H9 (cell line): ENCODE measurements at regions not wholly inside any gene's neighbourhood (a gene's known extent, or its start where the extent isn't known, plus 50 kb on each side); places are given as distances from the start of the nearest gene placed in this dataset.

Source experiments
- DNase-seq: peaks from one replicate; pipeline ENCODE4 v3.0.0-alpha.2; 2017
- H2AFZ ChIP-seq: one replicate; pipeline ENCODE4 v1.6.1; 2013; ENCODE audit warnings: mild to moderate bottlenecking, low read length, control low read depth, moderate library complexity
- H2AK5ac ChIP-seq: 2 replicates; pipeline ENCODE4 v1.6.1; 2013; ENCODE audit warnings: low read length, control low read depth, mixed read lengths; ENCODE audit not compliant: insufficient read length
- H2BK120ac ChIP-seq: one replicate; pipeline ENCODE4 v1.6.1; 2013; ENCODE audit warnings: low read depth, mild to moderate bottlenecking, low read length, control low read depth, inconsistent platforms; ENCODE audit not compliant: poor library complexity, severe bottlenecking
- H2BK12ac ChIP-seq: 2 replicates; pipeline ENCODE4 v1.6.1; 2013; ENCODE audit warnings: low read length, control low read depth, mixed read lengths, low read depth; ENCODE audit not compliant: insufficient read length
- H2BK15ac ChIP-seq: 2 replicates; pipeline ENCODE4 v1.6.1; 2013; ENCODE audit warnings: low read depth, low read length, control low read depth
- H2BK20ac ChIP-seq: one replicate; pipeline ENCODE4 v1.6.1; 2013; ENCODE audit warnings: low read depth, mild to moderate bottlenecking, low read length, control low read depth, inconsistent platforms; ENCODE audit not compliant: poor library complexity, severe bottlenecking
- H2BK5ac ChIP-seq: 2 replicates; pipeline ENCODE4 v1.6.1; 2013; ENCODE audit warnings: low read length, control low read depth, mixed read lengths; ENCODE audit not compliant: insufficient read length
- H3K14ac ChIP-seq: 2 replicates; pipeline ENCODE4 v1.6.1; 2013; ENCODE audit warnings: low read length, control low read depth; ENCODE audit not compliant: insufficient read depth
- H3K18ac ChIP-seq: 2 replicates; pipeline ENCODE4 v1.6.1; 2013; ENCODE audit warnings: low read depth, mild to moderate bottlenecking, mixed read lengths, low read length, control low read depth; ENCODE audit not compliant: insufficient read length
- H3K23ac ChIP-seq: 2 replicates; pipeline ENCODE4 v1.6.1; 2013; ENCODE audit warnings: low read length, control low read depth, mixed read lengths, low read depth; ENCODE audit not compliant: insufficient read length
- H3K23me2 ChIP-seq: 2 replicates; pipeline ENCODE4 v1.6.1; 2013; ENCODE audit warnings: low read depth, mild to moderate bottlenecking, mixed read lengths, low read length, control low read depth; ENCODE audit not compliant: insufficient read length, poor library complexity, severe bottlenecking
- H3K27ac ChIP-seq: 2 replicates; pipeline ENCODE4 v1.5.1; 2013; ENCODE audit warnings: low read length, control low read depth, mixed read lengths, low read depth; ENCODE audit not compliant: insufficient read length
- H3K27me3 ChIP-seq: 2 replicates; pipeline ENCODE4 v1.6.1; 2013; ENCODE audit warnings: low read length, control low read depth, inconsistent platforms; ENCODE audit not compliant: insufficient read depth
- H3K4ac ChIP-seq: 2 replicates; pipeline ENCODE4 v1.6.1; 2013; ENCODE audit warnings: low read depth, mild to moderate bottlenecking, control low read depth, inconsistent platforms, low read length, moderate library complexity
- H3K4me1 ChIP-seq: 2 replicates; pipeline ENCODE4 v1.6.1; 2013; ENCODE audit warnings: low read length, control low read depth, inconsistent platforms; ENCODE audit not compliant: insufficient read depth
- H3K4me2 ChIP-seq: 2 replicates; pipeline ENCODE4 v1.6.1; 2013; ENCODE audit warnings: low read length, control low read depth, mixed read lengths; ENCODE audit not compliant: insufficient read length, insufficient read depth
- H3K56ac ChIP-seq: 2 replicates; pipeline ENCODE4 v1.6.1; 2013; ENCODE audit warnings: low read depth, mild to moderate bottlenecking, mixed read lengths, low read length, control low read depth; ENCODE audit not compliant: insufficient read length
- H3K79me1 ChIP-seq: 2 replicates; pipeline ENCODE4 v1.6.1; 2013; ENCODE audit warnings: low read depth, mild to moderate bottlenecking, moderate library complexity, low read length, control low read depth, inconsistent platforms; ENCODE audit not compliant: insufficient read depth, poor library complexity, severe bottlenecking
- H3K79me2 ChIP-seq: 2 replicates; pipeline ENCODE4 v1.6.1; 2013; ENCODE audit warnings: low read length, control low read depth, inconsistent platforms; ENCODE audit not compliant: insufficient read depth
- H3K9ac ChIP-seq: 2 replicates; pipeline ENCODE4 v1.6.1; 2013; ENCODE audit warnings: low read length, control low read depth, mixed read lengths; ENCODE audit not compliant: insufficient read length; ENCODE audit errors: extremely low read depth
- H3K9me3 ChIP-seq: one replicate; pipeline ENCODE4 v1.6.1; 2013; ENCODE audit warnings: low read depth, low read length, inconsistent platforms; ENCODE audit not compliant: control insufficient read depth
- H3T11ph ChIP-seq: one replicate; pipeline ENCODE4 v1.6.1; 2013; ENCODE audit warnings: mild to moderate bottlenecking, low read length, control low read depth, inconsistent platforms
- H4K20me1 ChIP-seq: one replicate; pipeline ENCODE4 v1.6.1; 2013; ENCODE audit not compliant: control insufficient read depth, insufficient read length, insufficient read depth
- H4K5ac ChIP-seq: 2 replicates; pipeline ENCODE4 v1.6.1; 2013; ENCODE audit warnings: low read depth, mild to moderate bottlenecking, mixed read lengths, low read length, control low read depth; ENCODE audit not compliant: insufficient read length
- H4K8ac ChIP-seq: replicated peaks from 2 replicates; pipeline ENCODE4 v1.6.1; 2013; ENCODE audit warnings: low read length, control low read depth, mixed read lengths, low read depth; ENCODE audit not compliant: insufficient read length
- H4K91ac ChIP-seq: 2 replicates; pipeline ENCODE4 v1.6.1; 2013; ENCODE audit warnings: low read depth, mild to moderate bottlenecking, moderate library complexity, mixed read lengths, low read length, control low read depth; ENCODE audit not compliant: insufficient read length
- H3K27ac Mint-ChIP-seq, 3 experiments: 2 replicates in 2 of 3; 3 replicates in 1 of 3; pipeline ENCODE4 v1.8.0; 2020 to 2021; ENCODE audit warnings: mixed read lengths in 3 of 3, mild to moderate bottlenecking in 1 of 3, moderate library complexity in 1 of 3
- H3K27me3 Mint-ChIP-seq: 2 replicates; pipeline ENCODE4 v1.8.0; 2021; ENCODE audit warnings: low read depth, mild to moderate bottlenecking, moderate library complexity, mixed read lengths
- H3K36me3 Mint-ChIP-seq, 3 experiments: 2 replicates in 2 of 3; 3 replicates in 1 of 3; pipeline ENCODE4 v1.8.0; 2020 to 2021; ENCODE audit warnings: low read depth in 3 of 3, mixed read lengths in 3 of 3; ENCODE audit not compliant: insufficient read depth in 1 of 3
- H3K4me1 Mint-ChIP-seq, 2 experiments: 2 replicates each; pipeline ENCODE4 v1.8.0; 2020; ENCODE audit warnings: mixed read lengths in 2 of 2
- H3K4me3 Mint-ChIP-seq, 2 experiments: 2 replicates in 1 of 2; 3 replicates in 1 of 2; pipeline ENCODE4 v1.8.0; 2020 to 2021; ENCODE audit warnings: mild to moderate bottlenecking in 2 of 2, mixed read lengths in 2 of 2, moderate library complexity in 1 of 2
- H3K9me3 Mint-ChIP-seq, 2 experiments: 2 replicates in 1 of 2; 3 replicates in 1 of 2; pipeline ENCODE4 v1.8.0; 2020; ENCODE audit warnings: mild to moderate bottlenecking in 2 of 2, mixed read lengths in 2 of 2, moderate library complexity in 1 of 2
- CTCF ChIP-seq: fragments of 200-600 bp; sonication (generic); conservative IDR thresholded peaks from 3 replicates; pipeline ENCODE4 v1.8.0; 2021; ENCODE audit warnings: antibody characterized with exemption, mild to moderate bottlenecking
- WGBS: extraction: QIAGEN DNeasy Blood & Tissue Kit; methylation state at CpG from one replicate; pipeline ENCODE4 v1.1.7; 2013; ENCODE audit warnings: missing lambda C conversion rate, low lambda C conversion rate, mixed read lengths; ENCODE audit not compliant: insufficient read length; ENCODE audit errors: extremely low coverage; 5-methylcytosine and 5-hydroxymethylcytosine counted together

- H2BK5ac ChIP-seq = no peak overlapping the region
- H3K56ac ChIP-seq = no peak overlapping the region
- no peak overlapping the region for H3K27ac Mint-ChIP-seq
- H3K79me2 ChIP-seq = no peaks in the 10 kb centered on the region
- peaks cover 4 to 5% of the 10 kb centered on the region in 2 experiments; a peak in 4 of 5 replicates for H3K9me3 Mint-ChIP-seq
- no peaks in the 10 kb centered on the region for H4K20me1 ChIP-seq
- H3K79me1 ChIP-seq = no peaks in the 10 kb centered on the region
- no peak overlapping the region for H2BK120ac ChIP-seq
- peaks cover 6% of the 10 kb centered on the region for H3K27me3 Mint-ChIP-seq
- H4K91ac ChIP-seq = no peak overlapping the region
- no peak overlapping the region for H3K23ac ChIP-seq
- no peak overlapping the region for H2AFZ ChIP-seq
- H3K27ac ChIP-seq = no peak overlapping the region
- H4K5ac ChIP-seq = no peak overlapping the region
- no peak overlapping the region for H2BK12ac ChIP-seq
- DNase-seq = no peak
- H3K4me1 Mint-ChIP-seq = peaks cover 6 to 7% of the 10 kb centered on the region in 2 experiments
- no peak overlapping the region for H3K4ac ChIP-seq
- no peaks in the 10 kb centered on the region for H3K36me3 Mint-ChIP-seq
- no peak overlapping the region for H2AK5ac ChIP-seq
- no peak overlapping the region for H3K14ac ChIP-seq
- H3K27me3 ChIP-seq = no peaks in the 10 kb centered on the region
- no peak overlapping the region for H2BK20ac ChIP-seq
- TF ChIP-seq CTCF = no peak
- H2BK15ac ChIP-seq = no peak overlapping the region
- no CpG with 5 or more reads among the region's 8 CpGs for WGBS
- no peak overlapping the region for H3K9ac ChIP-seq
- no peak overlapping the region for H3K4me3 Mint-ChIP-seq
- no peak overlapping the region for H3K18ac ChIP-seq
- no peak overlapping the region for H4K8ac ChIP-seq
- no peaks in the 10 kb centered on the region for H3K4me1 ChIP-seq
- H3K9me3 ChIP-seq = no peaks in the 10 kb centered on the region
- no peak overlapping the region for H3K4me2 ChIP-seq
- no peaks in the 10 kb centered on the region for H3K23me2 ChIP-seq
- H3T11ph ChIP-seq = no peak overlapping the region
Observed at GRCh38 chr7:67878808-67879207, 882.2 kb downstream of the TYW1 start.
